HEK293T (cell line): ENCODE measurements at regions not wholly inside any gene's neighbourhood (a gene's known extent, or its start where the extent isn't known, plus 50 kb on each side); places are given as distances from the start of the nearest gene placed in this dataset.
A peak's percentile ranks its signal among the peaks of the same experiment; 100 is the strongest.

Source experiments
- CTCF ChIA-PET: fragments of 350-600 bp; formaldehyde crosslinking; extraction: SDS; loops from one replicate; lab custom pipeline; 2021; ENCODE audit warnings: antibody characterized with exemption, inconsistent platforms; lab: Yijun Ruan, JAX
- POLR2A ChIA-PET: fragments of 350-600 bp; formaldehyde crosslinking; extraction: SDS; loops from one replicate; lab custom pipeline; 2020; ENCODE audit warnings: antibody characterized with exemption, inconsistent platforms; lab: Yijun Ruan, JAX
- DNase-seq: peaks from one replicate; pipeline ENCODE4 v3.0.0; 2012; ENCODE audit warnings: mixed read lengths; ENCODE audit errors: extremely low spot score
- ARNT ChIP-seq: fragments of 450-650 bp; IDR thresholded peaks from 2 replicates; pipeline ENCODE4 v1.6.1; 2017; ENCODE audit warnings: mild to moderate bottlenecking
- BHLHE40 ChIP-seq: fragments of 450-650 bp; IDR thresholded peaks from 2 replicates; pipeline ENCODE4 v1.6.1; 2016; ENCODE audit warnings: mild to moderate bottlenecking, moderate library complexity, borderline replicate concordance
- CTBP1 ChIP-seq: fragments of 450-650 bp; IDR thresholded peaks from 2 replicates; pipeline ENCODE4 v1.6.1; 2016; ENCODE audit warnings: borderline replicate concordance
- ELF4 ChIP-seq: fragments of 450-650 bp; IDR thresholded peaks from 2 replicates; pipeline ENCODE4 v1.6.1; 2017; ENCODE audit warnings: antibody characterized with exemption
- FOXA1 ChIP-seq: fragments of 450-650 bp; IDR thresholded peaks from 2 replicates; pipeline ENCODE4 v1.6.1; 2016; ENCODE audit warnings: mild to moderate bottlenecking
- FOXK2 ChIP-seq: fragments of 450-650 bp; IDR thresholded peaks from 2 replicates; pipeline ENCODE4 v1.6.1; 2016; ENCODE audit warnings: mild to moderate bottlenecking
- FOXM1 ChIP-seq: fragments of 450-650 bp; IDR thresholded peaks from 2 replicates; pipeline ENCODE4 v1.6.1; 2017; ENCODE audit warnings: mild to moderate bottlenecking, borderline replicate concordance
- HDGF ChIP-seq: fragments of 450-650 bp; IDR thresholded peaks from 2 replicates; pipeline ENCODE4 v1.6.1; 2017; ENCODE audit warnings: antibody characterized with exemption, borderline replicate concordance
- L3MBTL2 ChIP-seq: fragments of 450-650 bp; conservative IDR thresholded peaks from 2 replicates; pipeline ENCODE4 v1.6.1; 2016; ENCODE audit warnings: mild to moderate bottlenecking
- LEF1 ChIP-seq: fragments of 450-650 bp; IDR thresholded peaks from 2 replicates; pipeline ENCODE4 v1.6.1; 2017; ENCODE audit warnings: mild to moderate bottlenecking, borderline replicate concordance
- NFRKB ChIP-seq: fragments of 450-650 bp; IDR thresholded peaks from 2 replicates; pipeline ENCODE4 v1.6.1; 2016; ENCODE audit warnings: mild to moderate bottlenecking, moderate library complexity
- PKNOX1 ChIP-seq: fragments of 450-650 bp; IDR thresholded peaks from 2 replicates; pipeline ENCODE4 v1.6.1; 2016
- SP1 ChIP-seq: fragments of 450-650 bp; IDR thresholded peaks from 2 replicates; pipeline ENCODE4 v1.6.1; 2017
- SUZ12 ChIP-seq: fragments of 450-650 bp; IDR thresholded peaks from 2 replicates; pipeline ENCODE4 v1.6.1; 2016; ENCODE audit warnings: mild to moderate bottlenecking
- TARDBP ChIP-seq: fragments of 450-650 bp; IDR thresholded peaks from 2 replicates; pipeline ENCODE4 v1.6.1; 2016
- ZNF384 ChIP-seq: fragments of 450-650 bp; IDR thresholded peaks from 2 replicates; pipeline ENCODE4 v1.6.1; 2016

DNA sequence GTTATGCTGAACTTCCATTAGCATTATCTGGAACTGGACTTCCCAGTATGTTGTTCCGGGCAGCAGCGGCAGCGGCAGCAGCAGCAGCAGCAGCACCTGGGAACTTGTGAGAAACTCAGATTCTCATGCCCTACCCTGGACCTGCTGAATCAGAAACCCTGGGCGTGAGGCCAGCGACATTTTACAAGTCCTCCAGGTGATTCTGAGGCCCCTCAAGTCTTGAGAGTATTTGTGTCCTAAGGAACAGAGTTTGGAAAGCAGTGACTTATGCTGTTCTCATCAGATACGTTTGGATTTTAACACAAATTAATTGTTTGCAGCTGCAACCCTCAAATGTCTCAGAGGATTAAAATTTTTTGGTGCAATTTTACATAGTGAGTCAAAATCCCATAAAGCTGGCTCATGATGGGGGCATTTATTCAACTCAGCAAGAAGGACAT is 157.2 kb upstream of the KAZN start:
- CTCF ChIA-PET: no interaction called here
- no peak for DNase-seq
- POLR2A ChIA-PET: no interaction called here
- TF ChIP-seq ZNF384 (no peak), FOXK2 (no peak), ARNT (no peak), TARDBP (no peak), LEF1 (no peak), NFRKB (no peak), FOXA1 (no peak), FOXM1 (no peak), BHLHE40 (no peak), SUZ12 (no peak), L3MBTL2 (no peak), PKNOX1 (no peak), SP1 (no peak), HDGF (no peak), ELF4 (no peak), CTBP1 (no peak)

- ChIA-PET POLR2A (no interaction called here), CTCF (interaction anchor here (0.9 kb wide), 1 partner anchor 12 kb away, joined by 3 read pairs; no protein-coding TSS in a partner anchor)
Measured at GRCh38 chr1:14442669-14443068, 155.8 kb upstream of the KAZN start.

DNA sequence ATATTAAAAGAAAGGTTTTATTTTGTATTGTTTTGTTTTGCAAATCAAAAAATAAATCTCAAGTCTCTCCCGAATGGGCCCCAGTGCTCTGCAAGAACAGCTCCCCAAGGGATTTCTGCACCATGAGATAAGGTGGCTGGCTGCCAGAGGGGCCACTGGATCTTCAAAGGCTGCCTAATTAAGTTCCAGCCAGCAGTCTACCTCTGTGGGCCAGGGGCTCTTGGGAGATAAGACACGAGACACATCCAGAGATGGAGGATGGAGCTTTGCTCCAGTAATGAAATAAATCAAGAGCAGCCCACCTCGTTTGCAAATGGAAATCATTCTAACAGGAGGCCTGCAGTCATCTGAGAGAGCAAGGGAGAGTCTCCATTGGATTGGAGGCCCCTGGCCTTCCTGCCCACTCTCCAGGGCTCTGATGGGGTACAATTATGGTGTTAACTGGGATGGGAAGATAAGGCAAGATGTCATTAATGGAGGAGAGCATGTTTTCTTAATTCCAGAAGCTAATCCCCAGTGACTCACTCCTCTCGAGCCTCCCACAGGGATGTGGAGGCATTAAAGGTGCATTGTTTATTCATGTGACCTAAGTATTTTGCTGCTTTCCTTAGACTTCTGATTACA is 155.2 kb upstream of the KAZN start:
- no peak for TF ChIP-seq PKNOX1
- no peak for TF ChIP-seq NFRKB
- TF ChIP-seq TARDBP: no peak
- TF ChIP-seq CTBP1: no peak
- no peak for TF ChIP-seq LEF1
- TF ChIP-seq L3MBTL2: no peak
- TF ChIP-seq FOXK2: no peak
- no peak for TF ChIP-seq FOXA1
- TF ChIP-seq ELF4: no peak
- no peak for TF ChIP-seq SP1
- no peak for TF ChIP-seq ARNT
- no peak for TF ChIP-seq BHLHE40
- TF ChIP-seq FOXM1: no peak
- no peak for TF ChIP-seq SUZ12
- TF ChIP-seq HDGF: no peak
- TF ChIP-seq ZNF384: no peak
- POLR2A ChIA-PET: no interaction called here
- peak; percentile 13 for DNase-seq
- CTCF ChIA-PET: interaction anchor here (0.9 kb wide), 1 partner anchor 8 kb away, joined by 4 read pairs; no protein-coding TSS in a partner anchor

More at GRCh38 chr1:14442669-14443068, 155.8 kb upstream of the KAZN start:
- no peak for TF ChIP-seq FOXA1
- TF ChIP-seq ELF4: no peak
- no peak for TF ChIP-seq FOXM1
- TF ChIP-seq HDGF: no peak
- no peak for TF ChIP-seq SUZ12
- DNase-seq: no peak

DNA sequence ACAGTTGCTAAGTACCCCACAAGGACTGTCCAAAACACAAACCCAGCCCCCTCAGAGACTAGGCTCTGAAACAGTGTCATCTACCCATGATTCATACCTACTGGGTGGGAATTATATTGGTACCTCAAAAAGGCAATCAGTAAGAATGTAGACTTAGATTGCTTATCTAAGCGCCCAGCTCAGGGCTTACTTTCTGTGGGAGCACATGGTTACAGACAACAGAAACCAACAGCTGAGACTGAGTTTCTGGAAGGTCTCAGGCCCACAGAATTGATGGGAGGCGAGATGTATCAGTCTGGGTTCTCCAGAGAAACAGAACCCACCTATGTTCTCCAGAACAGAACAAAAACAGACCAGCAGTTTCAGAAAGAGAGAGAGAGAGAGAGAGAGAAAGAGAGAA is 147.3 kb upstream of the KAZN start:
- ChIA-PET POLR2A (no interaction called here), CTCF (no interaction called here)
- TF ChIP-seq FOXK2 (no peak), FOXA1 (no peak), ARNT (no peak), HDGF (no peak), SUZ12 (no peak), FOXM1 (no peak), SP1 (no peak), TARDBP (no peak), L3MBTL2 (no peak)
- no peak for DNase-seq

GRCh38 chr1:14452551-14452950 is 145.9 kb upstream of the KAZN start:
- POLR2A ChIA-PET: no interaction called here
- CTCF ChIA-PET: no interaction called here
- no peak for DNase-seq
- TF ChIP-seq NFRKB (no peak), SP1 (no peak), LEF1 (no peak), FOXM1 (no peak)

DNA sequence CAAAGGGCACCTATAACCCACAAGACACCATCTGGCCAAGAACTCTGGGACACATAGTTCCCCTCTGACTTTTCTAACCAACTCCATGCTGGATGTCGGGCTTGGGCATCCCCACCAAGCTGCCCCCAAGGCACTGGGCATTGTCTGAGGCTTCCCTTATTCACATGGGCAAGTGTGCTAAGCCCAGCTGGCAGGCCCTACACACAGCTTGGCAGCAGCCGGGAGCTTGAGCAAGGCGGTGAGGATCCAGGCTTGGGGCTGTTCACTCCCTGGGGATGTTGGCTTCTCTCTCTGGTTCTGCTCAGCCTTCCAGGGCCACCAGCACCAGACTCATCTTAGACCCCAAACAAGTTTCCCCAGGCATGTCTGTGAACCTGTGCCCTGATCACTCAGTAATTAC is 138.3 kb upstream of the KAZN start:
- no peak for TF ChIP-seq FOXK2
- TF ChIP-seq PKNOX1: no peak
- TF ChIP-seq HDGF: no peak
- no peak for TF ChIP-seq ELF4
- TF ChIP-seq SP1: no peak
- no peak for TF ChIP-seq LEF1
- no peak for TF ChIP-seq BHLHE40
- DNase-seq: no peak
- POLR2A ChIA-PET: no interaction called here
- CTCF ChIA-PET: no interaction called here

GRCh38 chr1:14462851-14463250 is 135.6 kb upstream of the KAZN start:
- CTCF ChIA-PET: no interaction called here
- POLR2A ChIA-PET: no interaction called here
- TF ChIP-seq HDGF (no peak), PKNOX1 (no peak), TARDBP (no peak), LEF1 (no peak), CTBP1 (no peak), ELF4 (no peak), NFRKB (no peak), ARNT (no peak), L3MBTL2 (no peak), FOXK2 (no peak), FOXA1 (no peak), SUZ12 (no peak), FOXM1 (no peak), ZNF384 (no peak), SP1 (no peak)
- no peak for DNase-seq
